ENCODE measurements at regions not wholly inside any gene's neighbourhood (a gene's known extent, or its start where the extent isn't known, plus 50 kb on each side); places are given as distances from the start of the nearest gene placed in this dataset.

DNA sequence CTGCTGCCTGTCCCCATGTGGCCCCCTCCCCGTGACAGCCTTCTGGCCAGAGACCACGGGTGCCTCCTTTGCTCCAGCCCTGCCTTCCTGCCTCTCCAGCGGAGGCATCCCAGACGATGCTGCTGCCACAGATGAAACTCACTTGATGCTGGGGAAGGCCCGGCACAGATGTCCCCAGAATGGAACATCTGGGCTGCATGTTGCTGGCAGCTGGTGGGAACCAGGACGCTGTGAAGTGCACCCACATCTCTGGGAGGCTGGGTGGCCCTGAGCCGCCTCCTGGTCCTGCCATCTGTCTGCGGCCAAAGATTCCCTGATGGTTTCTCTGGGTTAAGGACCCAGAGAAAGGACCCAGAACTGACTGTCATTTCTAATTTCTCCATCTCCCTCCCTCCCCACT, 51.9 kb upstream of the PTPRS start:
- no peaks in the 10 kb centered on the region for H3K4me1 Mint-ChIP-seq
- peaks cover 42% of the 10 kb centered on the region for H3K27me3 Mint-ChIP-seq
- ATAC-seq (ENCODE audit: low read depth) (no peak), DNase-seq (no peak)
- H3K27ac Mint-ChIP-seq: no peak overlapping the region
- no peaks in the 10 kb centered on the region for H3K9me3 Mint-ChIP-seq
- H3K4me3 Mint-ChIP-seq: no peak overlapping the region
- POLR2A ChIA-PET: no interaction called here
- no peaks in the 10 kb centered on the region for H3K36me3 Mint-ChIP-seq

DNA sequence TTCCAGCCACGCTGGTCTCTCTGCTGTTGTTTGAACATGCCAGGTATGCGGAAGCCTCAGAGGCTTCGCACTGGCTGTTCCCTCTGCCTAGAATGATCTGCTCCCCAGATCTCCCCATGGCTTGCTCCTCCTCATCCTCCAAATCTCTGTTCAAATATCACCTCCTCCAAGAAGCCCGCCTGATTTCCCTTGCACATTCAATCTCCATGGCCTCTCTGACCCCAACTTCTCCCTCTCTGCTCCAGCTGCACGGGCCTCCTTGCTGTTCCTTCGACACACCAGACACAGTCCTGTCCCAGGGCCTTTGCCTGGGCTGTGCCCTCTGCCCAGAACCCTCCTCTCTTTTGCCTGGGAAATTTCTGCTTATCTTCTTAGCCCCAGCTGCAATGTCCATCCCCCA, 52.5 kb upstream of the PTPRS start:
- POLR2A ChIA-PET: no interaction called here
- no peaks in the 10 kb centered on the region for H3K36me3 Mint-ChIP-seq
- H3K4me1 Mint-ChIP-seq: no peaks in the 10 kb centered on the region
- no peak overlapping the region for H3K4me3 Mint-ChIP-seq
- H3K9me3 Mint-ChIP-seq: no peaks in the 10 kb centered on the region
- peaks cover 48% of the 10 kb centered on the region for H3K27me3 Mint-ChIP-seq
- no peak overlapping the region for H3K27ac Mint-ChIP-seq
- ATAC-seq (ENCODE audit: low read depth) (no peak), DNase-seq (no peak)

DNA sequence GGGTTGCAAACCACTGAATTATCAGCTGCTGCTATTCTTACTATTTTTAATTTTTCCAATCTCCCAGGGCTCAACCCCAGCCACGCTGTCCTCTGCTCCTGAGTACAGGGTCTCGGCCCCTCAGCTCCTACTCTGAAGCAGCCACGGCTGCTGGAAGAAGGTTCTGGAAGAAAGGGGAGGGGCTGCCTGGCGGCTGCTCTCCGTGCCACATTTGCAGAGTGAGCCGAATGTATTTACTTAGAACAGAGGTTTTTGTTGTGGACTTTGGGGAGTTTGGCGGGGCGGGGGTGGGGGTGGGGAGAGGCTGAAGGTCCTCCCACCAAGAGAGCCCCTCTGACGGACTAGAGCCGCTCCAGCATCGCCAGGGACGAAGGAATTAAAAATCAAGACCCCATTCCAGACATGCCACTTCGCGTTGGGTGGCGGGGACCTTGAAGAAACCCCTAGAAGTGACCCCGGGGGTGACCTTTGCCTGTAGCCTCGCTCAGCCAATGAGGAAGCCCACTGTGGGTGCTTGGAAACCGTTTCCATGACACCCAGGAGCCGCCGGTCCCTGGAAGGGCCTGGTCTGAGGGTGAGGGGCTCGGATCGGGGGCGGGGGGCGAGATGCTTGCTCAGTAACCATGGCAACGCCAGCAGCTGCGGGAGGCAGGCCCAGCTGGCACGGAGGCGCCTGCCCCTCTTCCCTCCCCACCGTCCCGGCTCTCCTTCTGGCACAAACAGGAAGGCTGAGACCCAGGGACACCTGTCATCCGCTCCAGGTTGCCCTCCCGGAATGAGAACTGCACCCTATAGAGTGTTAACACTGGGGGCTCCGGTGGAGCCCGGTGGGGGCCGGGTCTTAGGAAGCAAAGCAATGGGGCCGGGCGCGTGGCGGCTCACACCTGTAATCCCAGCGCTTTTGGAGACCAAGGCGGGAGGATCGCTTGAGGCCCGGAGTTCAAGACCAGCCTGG, 54.2 kb upstream of the PTPRS start:
- POLR2A ChIA-PET: no interaction called here
- no peak for DNase-seq
- peaks cover 44% of the 10 kb centered on the region for H3K27me3 Mint-ChIP-seq
- no peaks in the 10 kb centered on the region for H3K36me3 Mint-ChIP-seq
- ATAC-seq (ENCODE audit: low read depth): no peak
- no peaks in the 10 kb centered on the region for H3K9me3 Mint-ChIP-seq
- H3K27ac Mint-ChIP-seq: no peak overlapping the region
- no peaks in the 10 kb centered on the region for H3K4me1 Mint-ChIP-seq
- H3K4me3 Mint-ChIP-seq: no peak overlapping the region

DNA sequence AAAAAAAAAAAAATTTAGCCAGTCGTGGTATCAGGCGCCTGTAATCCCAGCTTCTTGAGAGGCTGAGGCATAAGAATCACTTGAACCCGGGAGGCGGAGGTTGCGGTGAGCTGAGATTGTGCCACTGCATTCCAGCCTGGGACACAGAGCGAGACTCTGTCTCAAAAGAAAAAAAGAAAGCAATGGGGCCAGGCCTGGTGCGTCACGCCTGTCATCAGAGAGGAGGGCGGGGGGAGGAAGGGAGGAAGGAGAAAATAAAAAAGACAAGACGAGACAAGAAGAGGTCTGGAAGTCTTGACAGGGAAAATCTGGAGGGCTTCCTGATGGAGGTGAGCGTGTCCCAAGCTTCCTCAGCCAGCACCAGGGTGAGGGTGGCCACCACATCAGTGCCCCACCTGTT, 54.9 kb upstream of the PTPRS start:
- no peak overlapping the region for H3K27ac Mint-ChIP-seq
- ATAC-seq (ENCODE audit: low read depth): no peak
- H3K4me1 Mint-ChIP-seq: no peaks in the 10 kb centered on the region
- no peaks in the 10 kb centered on the region for H3K36me3 Mint-ChIP-seq
- DNase-seq: no peak
- POLR2A ChIA-PET: no interaction called here
- peaks cover 42% of the 10 kb centered on the region for H3K27me3 Mint-ChIP-seq
- no peak overlapping the region for H3K4me3 Mint-ChIP-seq
- no peaks in the 10 kb centered on the region for H3K9me3 Mint-ChIP-seq

DNA sequence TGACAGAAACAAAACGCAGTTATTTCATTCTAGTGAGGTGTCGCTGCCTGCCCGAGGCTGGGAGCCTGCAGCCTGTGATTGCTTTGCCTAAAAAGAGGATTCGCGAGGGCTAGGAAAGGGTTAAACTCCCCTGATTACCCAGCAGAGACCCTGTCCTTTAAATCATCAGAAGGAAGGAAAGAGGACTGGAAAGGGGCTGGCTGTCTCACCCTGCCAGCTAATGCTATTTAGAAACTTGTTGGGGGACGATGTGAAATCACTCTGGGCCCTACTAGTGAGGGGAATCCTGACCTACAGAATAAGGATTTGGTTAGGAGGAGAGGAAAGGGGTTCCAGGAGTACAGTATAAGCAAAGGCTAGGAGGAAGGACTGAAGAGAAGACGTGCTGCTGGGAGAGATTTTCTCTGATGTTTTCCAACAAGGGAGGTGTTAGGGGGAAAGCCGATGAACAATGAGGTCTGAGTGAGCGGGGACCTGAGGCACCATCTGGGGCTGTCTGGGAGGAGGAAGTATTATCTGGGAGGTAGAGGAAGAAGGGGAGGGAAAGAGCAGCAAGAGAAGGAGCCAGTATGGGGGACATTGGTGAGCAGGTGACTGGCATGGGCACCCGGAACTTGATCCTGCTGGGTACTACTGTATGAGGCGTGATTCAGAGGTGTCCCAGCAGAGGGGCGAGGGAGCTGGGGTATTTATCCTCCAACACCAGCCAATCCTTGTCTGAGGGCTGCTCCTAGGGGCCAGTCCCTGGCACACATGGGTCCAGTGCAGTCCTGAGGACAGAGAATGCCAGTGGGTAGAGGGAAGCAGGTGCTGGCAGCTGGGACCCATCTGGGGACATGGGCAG, 55.7 kb upstream of the PTPRS start:
- Mint-ChIP-seq H3K9me3 (no peaks in the 10 kb centered on the region), H3K27ac (no peak overlapping the region), H3K36me3 (no peaks in the 10 kb centered on the region), H3K4me1 (no peaks in the 10 kb centered on the region), H3K4me3 (no peak overlapping the region), H3K27me3 (peaks cover 38% of the 10 kb centered on the region)
- ATAC-seq (ENCODE audit: low read depth) (no peak), DNase-seq (no peak)
- POLR2A ChIA-PET: no interaction called here

DNA sequence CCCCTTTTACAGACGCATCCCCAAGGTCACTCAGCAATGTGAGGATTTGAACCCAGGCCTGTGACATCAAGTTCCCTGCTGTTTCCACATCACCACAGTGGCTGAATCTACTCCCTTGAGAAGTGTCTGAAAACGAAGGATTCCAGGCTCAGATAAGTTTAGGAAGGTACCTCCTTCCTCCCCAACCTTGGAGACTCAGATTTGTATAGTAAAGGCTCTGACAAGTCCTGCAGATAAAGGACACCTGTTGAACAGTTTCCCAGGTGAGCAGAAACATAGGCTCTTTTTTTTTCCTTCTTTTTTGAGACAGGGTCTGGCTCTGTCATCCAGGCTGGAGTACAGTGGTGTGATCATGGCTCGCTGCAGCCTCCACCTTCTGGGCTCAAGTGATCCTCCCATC, 56.4 kb upstream of the PTPRS start:
- Mint-ChIP-seq H3K4me3 (no peak overlapping the region), H3K27ac (no peak overlapping the region), H3K9me3 (no peaks in the 10 kb centered on the region), H3K4me1 (peaks cover 1% of the 10 kb centered on the region), H3K36me3 (no peaks in the 10 kb centered on the region), H3K27me3 (peaks cover 37% of the 10 kb centered on the region)
- no peak for DNase-seq
- ATAC-seq (ENCODE audit: low read depth): no peak
- POLR2A ChIA-PET: no interaction called here

DNA sequence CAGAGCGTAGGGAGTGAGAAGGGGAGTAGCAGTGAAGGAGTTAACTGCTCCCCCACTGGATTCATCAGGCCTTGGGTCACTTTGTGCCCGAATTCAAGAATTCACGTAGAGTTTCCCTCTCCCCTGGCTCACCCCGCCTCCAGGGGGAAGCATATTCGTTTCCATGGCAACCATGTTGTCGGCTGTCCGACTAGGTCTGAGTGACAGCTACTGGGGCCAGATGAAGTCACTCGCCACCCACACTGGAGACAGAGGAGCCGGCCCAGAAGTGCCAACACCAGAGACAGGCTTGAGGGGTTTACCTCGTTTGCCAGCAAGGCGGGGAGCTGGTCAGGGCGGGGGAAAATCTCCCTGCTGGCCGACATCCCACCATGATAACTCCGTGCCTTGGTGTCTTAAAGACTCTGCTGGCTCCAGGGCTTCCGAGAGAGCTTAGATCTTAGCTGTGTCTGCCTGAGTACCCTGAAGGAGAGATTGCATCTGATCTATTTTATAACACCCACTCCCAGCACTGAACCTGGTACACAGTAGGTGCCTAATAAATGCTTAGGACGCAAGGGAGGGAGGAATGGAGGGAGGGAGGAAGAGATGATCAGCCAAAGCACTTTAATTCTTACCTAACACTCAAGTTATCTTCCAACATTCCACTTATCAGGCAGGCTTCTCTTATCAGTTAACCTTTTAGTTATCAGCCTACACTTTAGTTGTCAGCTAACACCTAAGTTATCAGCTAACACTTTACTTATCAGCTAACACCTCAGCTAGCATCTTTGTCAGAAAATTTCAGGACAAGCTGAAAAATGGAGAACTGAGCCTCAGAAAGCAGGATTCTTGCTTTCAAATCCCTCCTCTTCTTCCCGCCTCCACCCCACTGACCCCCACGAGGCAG, 57.2 kb upstream of the ZNRF4 start:
- DNase-seq (no peak), ATAC-seq (ENCODE audit: low read depth) (no peak)
- Mint-ChIP-seq H3K9me3 (no peaks in the 10 kb centered on the region), H3K4me1 (peaks cover 1% of the 10 kb centered on the region), H3K4me3 (no peak overlapping the region), H3K27ac (no peak overlapping the region), H3K27me3 (peaks cover 35% of the 10 kb centered on the region), H3K36me3 (no peaks in the 10 kb centered on the region)
- POLR2A ChIA-PET: no interaction called here

DNA sequence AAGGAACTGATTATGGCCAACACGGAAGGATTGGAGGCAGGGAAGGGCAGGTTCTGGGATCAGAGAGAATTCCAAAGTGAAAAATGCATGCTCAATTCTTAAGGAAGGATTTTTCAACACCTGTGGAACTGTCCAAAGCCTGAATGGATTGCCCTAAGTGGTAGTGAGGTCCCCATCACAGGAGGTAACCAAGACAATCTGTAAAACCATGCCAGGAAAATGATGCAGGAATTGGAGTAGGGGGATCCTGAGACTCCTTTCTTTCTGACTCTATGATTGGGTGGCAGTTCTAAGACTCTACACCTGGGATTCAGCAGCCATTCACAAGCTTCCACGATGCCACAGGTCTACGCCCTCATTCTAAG, 56.5 kb upstream of the ZNRF4 start:
- DNase-seq (no peak), ATAC-seq (ENCODE audit: low read depth) (no peak)
- Mint-ChIP-seq H3K4me3 (no peak overlapping the region), H3K9me3 (no peaks in the 10 kb centered on the region), H3K36me3 (no peaks in the 10 kb centered on the region), H3K27me3 (peaks cover 30% of the 10 kb centered on the region), H3K27ac (no peak overlapping the region), H3K4me1 (peaks cover 1% of the 10 kb centered on the region)
- POLR2A ChIA-PET: no interaction called here

DNA sequence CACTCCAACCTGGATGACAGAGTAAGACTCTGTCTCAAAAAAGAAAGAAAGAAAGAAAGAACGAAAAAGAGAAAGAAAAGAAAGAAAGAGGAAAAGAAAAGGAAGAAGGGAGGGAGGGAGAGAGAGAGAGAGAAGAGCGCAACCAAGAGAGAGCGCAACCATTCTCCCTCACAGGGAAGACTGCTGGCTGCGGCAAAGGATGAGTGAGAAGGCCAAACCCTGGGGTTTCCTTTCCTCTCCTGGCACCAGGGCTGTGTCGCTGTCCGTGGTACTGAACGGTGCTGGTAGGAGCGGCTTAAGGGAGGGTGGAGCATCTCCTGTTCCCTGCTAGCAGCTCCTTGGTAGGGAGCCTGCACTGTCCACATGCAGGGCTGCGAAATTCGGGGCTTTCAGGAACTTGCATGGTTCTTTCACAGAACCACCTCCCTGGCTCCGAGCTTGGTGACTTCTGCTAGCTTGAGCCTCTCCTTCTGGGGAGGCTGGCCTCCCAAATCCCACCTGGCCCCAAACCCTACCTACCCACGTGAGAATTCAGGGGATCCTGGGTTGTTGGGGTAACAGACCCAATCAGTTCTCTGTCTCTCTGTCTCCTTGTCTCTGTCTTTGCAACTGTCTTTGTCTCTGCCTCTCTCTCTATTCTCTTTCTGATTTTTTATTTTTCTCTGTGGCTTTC, 51.1 kb upstream of the ZNRF4 start:
- Mint-ChIP-seq H3K4me3 (no peak overlapping the region), H3K27me3 (no peaks in the 10 kb centered on the region), H3K9me3 (peaks cover 7% of the 10 kb centered on the region), H3K27ac (no peak overlapping the region), H3K4me1 (peaks cover 3% of the 10 kb centered on the region), H3K36me3 (no peaks in the 10 kb centered on the region)
- peak; percentile 67 for ATAC-seq (ENCODE audit: low read depth)
- DNase-seq: peak; percentile 82
- POLR2A ChIA-PET: no interaction called here

Data from activated naive CD8-positive, alpha-beta T cell treated with anti-CD3 and anti-CD28 coated beads, Interleukin-2, amount 10 ng/mL, durations not matched to agents 7 days and 5 days (primary cell).